Trophoblast cell (in vitro differentiated cells and primary cell): ENCODE measurements at regions not wholly inside any gene's neighbourhood (a gene's known extent, or its start where the extent isn't known, plus 50 kb on each side); places are given as distances from the start of the nearest gene placed in this dataset.

Experiments
- DNase-seq, 2 donors: peaks; one replicate each; pipeline ENCODE4 v3.0.0-alpha.2; 2016
- H2AFZ ChIP-seq: 2 replicates; pipeline ENCODE4 v1.6.1; 2013; ENCODE audit warnings: low read length, moderate library complexity, mild to moderate bottlenecking; ENCODE audit not compliant: insufficient read depth, poor library complexity
- H2AK5ac ChIP-seq: 2 replicates; pipeline ENCODE4 v1.6.1; 2013; ENCODE audit warnings: mild to moderate bottlenecking, low read length
- H2BK120ac ChIP-seq: 2 replicates; pipeline ENCODE4 v1.6.1; 2013; ENCODE audit warnings: low read length, mild to moderate bottlenecking, moderate library complexity; ENCODE audit not compliant: insufficient read depth, poor library complexity
- H2BK12ac ChIP-seq: 2 replicates; pipeline ENCODE4 v1.6.1; 2013; ENCODE audit warnings: mild to moderate bottlenecking, low read length, moderate library complexity
- H2BK5ac ChIP-seq: 2 replicates; pipeline ENCODE4 v1.6.1; 2013; ENCODE audit warnings: low read length, low read depth, moderate library complexity, mild to moderate bottlenecking; ENCODE audit not compliant: poor library complexity
- H3K14ac ChIP-seq: 2 replicates; pipeline ENCODE4 v1.6.1; 2013; ENCODE audit warnings: mild to moderate bottlenecking, low read length
- H3K18ac ChIP-seq: 2 replicates; pipeline ENCODE4 v1.6.1; 2013; ENCODE audit warnings: mild to moderate bottlenecking, low read length
- H3K23ac ChIP-seq: 2 replicates; pipeline ENCODE4 v1.6.1; 2013; ENCODE audit warnings: low read length
- H3K27ac ChIP-seq: 2 replicates; pipeline ENCODE4 v1.5.1; 2013; ENCODE audit warnings: low read depth, mild to moderate bottlenecking, inconsistent platforms, low read length, moderate library complexity
- H3K27me3 ChIP-seq: 2 replicates; pipeline ENCODE4 v1.6.1; 2013; ENCODE audit warnings: inconsistent platforms, mild to moderate bottlenecking, low read length, moderate library complexity; ENCODE audit not compliant: insufficient read depth
- H3K36me3 ChIP-seq, 2 experiments: 1 replicate in 1 of 2; 2 replicates in 1 of 2; pipeline ENCODE4 v1.6.1; 2013; ENCODE audit warnings: low read length in 2 of 2, mild to moderate bottlenecking in 2 of 2, moderate library complexity in 1 of 2; ENCODE audit not compliant: insufficient read depth in 2 of 2, control insufficient read depth in 1 of 2
- H3K4ac ChIP-seq: 2 replicates; pipeline ENCODE4 v1.6.1; 2013; ENCODE audit warnings: low read depth, mild to moderate bottlenecking, low read length, moderate library complexity
- H3K4me1 ChIP-seq, 2 experiments: 1 replicate in 1 of 2; 2 replicates in 1 of 2; pipeline ENCODE4 v1.6.1; 2013; ENCODE audit warnings: low read length in 2 of 2, mild to moderate bottlenecking in 2 of 2, moderate library complexity in 1 of 2; ENCODE audit not compliant: insufficient read depth in 2 of 2, control insufficient read depth in 1 of 2
- H3K4me2 ChIP-seq: 2 replicates; pipeline ENCODE4 v1.6.1; 2013; ENCODE audit warnings: inconsistent platforms, mild to moderate bottlenecking, low read length, moderate library complexity
- H3K4me3 ChIP-seq: 2 replicates; pipeline ENCODE4 v1.5.1; 2013; ENCODE audit warnings: mild to moderate bottlenecking, low read depth, low read length, inconsistent platforms
- H3K79me1 ChIP-seq: one replicate; pipeline ENCODE4 v1.6.1; 2013; ENCODE audit warnings: low read length
- H3K79me2 ChIP-seq: 2 replicates; pipeline ENCODE4 v1.6.1; 2013; ENCODE audit warnings: low read length, mild to moderate bottlenecking; ENCODE audit not compliant: control insufficient read depth, insufficient read depth, poor library complexity
- H3K9ac ChIP-seq: 2 replicates; pipeline ENCODE4 v1.6.1; 2013; ENCODE audit warnings: mild to moderate bottlenecking, low read length
- H3K9me3 ChIP-seq: 2 replicates; pipeline ENCODE4 v1.6.1; 2013; ENCODE audit warnings: low read depth, mild to moderate bottlenecking, control low read depth, inconsistent platforms, low read length; ENCODE audit not compliant: insufficient read depth
- H4K12ac ChIP-seq: 2 replicates; pipeline ENCODE4 v1.6.1; 2013; ENCODE audit warnings: low read depth, mild to moderate bottlenecking, low read length, moderate library complexity
- H4K8ac ChIP-seq: 2 replicates; pipeline ENCODE4 v1.6.1; 2013; ENCODE audit warnings: low read depth, mild to moderate bottlenecking, low read length, moderate library complexity
- H4K91ac ChIP-seq: one replicate; pipeline ENCODE4 v1.6.1; 2013; ENCODE audit warnings: low read depth, mild to moderate bottlenecking, low read length, moderate library complexity
- WGBS: extraction: QIAGEN DNeasy Blood & Tissue Kit; methylation state at CpG from one replicate; pipeline ENCODE4 v1.1.7; 2013; ENCODE audit warnings: missing lambda C conversion rate; ENCODE audit not compliant: insufficient read length, insufficient coverage; ENCODE audit errors: extremely low coverage; 5-methylcytosine and 5-hydroxymethylcytosine counted together

DNA sequence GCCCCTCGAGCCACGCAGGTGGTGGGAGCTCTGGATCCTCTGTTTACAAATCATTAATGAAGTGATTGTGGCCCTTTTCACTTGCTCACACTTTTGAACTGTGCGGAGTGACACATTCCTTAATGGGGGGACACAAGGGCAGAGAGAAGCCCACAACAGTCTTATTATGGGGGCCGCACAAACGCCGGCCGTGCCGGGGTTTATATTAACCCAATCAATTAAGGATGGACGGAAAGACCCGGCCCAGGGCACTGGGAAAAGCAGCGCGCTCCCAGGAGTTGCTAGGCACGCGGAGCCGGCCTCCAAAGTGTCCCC lies 634.8 kb downstream of the IRX1 start:
- Histone ChIP-seq H4K12ac (no peak overlapping the region), H3K36me3 (no peaks in the 10 kb centered on the region), H3K23ac (no peak overlapping the region), H3K27ac (no peak overlapping the region), H3K4me3 (no peak overlapping the region), H2BK120ac (no peak overlapping the region), H4K91ac (no peak overlapping the region), H3K4ac (no peak overlapping the region), H3K9me3 (peaks cover 2% of the 10 kb centered on the region), H3K4me1 (no peaks in the 10 kb centered on the region), H3K79me1 (no peaks in the 10 kb centered on the region), H3K4me2 (no peak overlapping the region), H3K9ac (no peak overlapping the region), H3K14ac (no peak overlapping the region), H2AFZ (no peak overlapping the region), H3K27me3 (no peaks in the 10 kb centered on the region), H2BK5ac (no peak overlapping the region), H3K79me2 (no peaks in the 10 kb centered on the region), H3K18ac (no peak overlapping the region), H4K8ac (no peak overlapping the region), H2BK12ac (no peak overlapping the region), H2AK5ac (no peak overlapping the region)
- no peak for DNase-seq
- no CpG with 5 or more reads among the region's 15 CpGs for WGBS

DNA sequence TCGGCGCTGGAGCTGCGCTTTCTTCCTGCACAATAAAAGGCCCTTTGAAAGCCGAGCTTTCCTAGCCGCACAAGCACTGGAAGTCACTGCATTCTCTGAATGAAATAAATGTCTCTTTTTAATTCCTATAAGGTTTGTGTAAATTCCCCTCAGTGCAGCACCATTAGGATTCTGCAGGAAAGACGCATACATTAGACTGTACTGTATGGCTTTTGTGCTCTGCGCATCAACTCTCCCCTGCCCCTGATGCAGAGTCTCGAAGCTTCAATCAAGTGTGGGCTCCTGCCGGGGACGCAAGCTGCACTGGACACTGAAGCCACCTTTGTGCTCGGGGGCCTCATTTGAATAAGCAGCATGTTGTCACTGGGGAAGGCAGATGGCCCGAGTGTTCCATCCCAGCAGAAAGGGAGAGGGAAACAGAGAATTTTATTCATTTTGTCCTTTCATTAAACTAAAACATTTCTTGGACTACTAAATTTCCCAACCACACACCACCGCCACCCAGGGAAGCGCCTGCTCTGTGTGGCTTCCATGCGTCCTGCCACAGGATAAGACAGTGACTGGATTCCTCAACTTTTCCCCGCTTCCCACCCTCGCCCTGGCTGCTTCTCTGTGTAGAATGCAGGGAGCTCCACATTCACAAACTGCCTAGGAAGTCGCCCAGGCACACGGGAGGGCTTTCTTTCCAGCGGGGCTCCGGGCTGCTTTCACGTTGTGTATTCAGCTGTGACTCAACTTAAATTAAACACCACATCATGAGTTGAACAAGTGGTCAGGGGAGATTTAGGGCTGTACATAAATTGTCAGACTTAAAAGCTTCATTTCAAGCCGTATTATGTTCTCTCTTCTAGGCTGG lies 635.4 kb downstream of the IRX1 start:
- no peak overlapping the region for H4K12ac ChIP-seq
- H3K4me1 ChIP-seq, result no peaks in the 10 kb centered on the region
- no peak overlapping the region for H3K4ac ChIP-seq
- H3K79me2 ChIP-seq, result no peaks in the 10 kb centered on the region
- no peak overlapping the region for H3K4me3 ChIP-seq
- no peak overlapping the region for H3K14ac ChIP-seq
- no peak overlapping the region for H3K23ac ChIP-seq
- H2BK5ac ChIP-seq, result no peak overlapping the region
- no peak overlapping the region for H2AK5ac ChIP-seq
- no CpG with 5 or more reads among the region's 23 CpGs for WGBS
- H2AFZ ChIP-seq, result no peak overlapping the region
- no peak overlapping the region for H3K4me2 ChIP-seq
- no peaks in the 10 kb centered on the region for H3K79me1 ChIP-seq
- DNase-seq, result no peak
- peaks cover 2% of the 10 kb centered on the region for H3K9me3 ChIP-seq
- no peak overlapping the region for H4K91ac ChIP-seq
- no peak overlapping the region for H3K18ac ChIP-seq
- H3K27me3 ChIP-seq, result no peaks in the 10 kb centered on the region
- no peaks in the 10 kb centered on the region for H3K36me3 ChIP-seq
- H4K8ac ChIP-seq, result no peak overlapping the region
- no peak overlapping the region for H3K9ac ChIP-seq
- H2BK120ac ChIP-seq, result no peak overlapping the region
- no peak overlapping the region for H3K27ac ChIP-seq
- no peak overlapping the region for H2BK12ac ChIP-seq

DNA sequence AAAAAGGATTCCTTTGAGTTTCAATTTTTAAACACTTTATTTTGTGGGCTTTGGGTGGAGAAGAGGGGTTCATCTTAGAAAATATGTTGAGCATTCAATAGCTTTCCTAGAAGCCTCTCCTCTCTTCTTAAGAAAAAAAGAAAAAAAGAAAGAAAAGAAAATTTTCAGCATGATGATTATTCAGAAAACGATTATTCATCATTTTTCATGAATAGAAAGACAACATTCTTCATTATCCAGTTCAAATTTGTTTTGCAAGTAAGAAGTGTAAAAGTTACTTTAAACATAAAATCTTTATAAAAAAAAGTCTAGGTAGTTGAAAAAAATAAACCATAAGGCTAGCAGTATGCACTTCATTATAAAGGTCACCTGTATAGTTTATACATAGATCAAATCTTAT lies 636.5 kb downstream of the IRX1 start:
- H3K79me2 ChIP-seq, result no peaks in the 10 kb centered on the region
- WGBS, result no CpG with 5 or more reads among the region's 1 CpG

DNA sequence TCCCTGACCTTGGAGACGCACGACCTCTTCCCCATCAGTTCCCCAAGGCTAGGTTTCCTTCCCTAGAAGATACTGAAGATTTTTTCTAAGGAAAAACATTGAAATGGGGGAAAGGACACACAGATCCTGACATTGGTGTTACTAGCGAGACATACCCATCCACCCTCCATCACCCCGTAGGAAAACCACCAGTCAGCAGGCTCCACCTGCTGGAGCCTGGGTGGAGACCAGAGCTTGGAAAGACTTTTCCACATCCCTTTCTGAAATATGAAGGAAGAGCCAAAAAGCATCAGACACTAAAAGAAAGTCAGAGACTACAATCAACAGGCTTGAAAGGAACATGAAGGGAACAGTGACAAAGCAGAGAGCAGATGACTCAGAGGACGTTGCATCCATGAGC lies 638.0 kb downstream of the IRX1 start:
- Histone ChIP-seq H4K8ac (no peak overlapping the region), H3K36me3 (no peaks in the 10 kb centered on the region), H3K14ac (no peak overlapping the region), H3K27ac (no peak overlapping the region), H4K91ac (no peak overlapping the region), H2BK120ac (no peak overlapping the region), H3K4me1 (no peaks in the 10 kb centered on the region), H3K79me2 (no peaks in the 10 kb centered on the region), H3K4ac (no peak overlapping the region), H3K79me1 (no peaks in the 10 kb centered on the region), H2AK5ac (no peak overlapping the region), H3K9me3 (no peaks in the 10 kb centered on the region), H2BK5ac (no peak overlapping the region), H2BK12ac (no peak overlapping the region), H3K4me2 (no peak overlapping the region), H3K4me3 (no peak overlapping the region), H3K18ac (no peak overlapping the region), H3K27me3 (no peaks in the 10 kb centered on the region), H3K23ac (no peak overlapping the region), H4K12ac (no peak overlapping the region), H3K9ac (no peak overlapping the region), H2AFZ (no peak overlapping the region)
- DNase-seq, result no peak
- no CpG with 5 or more reads among the region's 5 CpGs for WGBS

More for the DNA sequence above, 636.5 kb downstream of the IRX1 start:
- Histone ChIP-seq H4K12ac (no peak overlapping the region), H3K23ac (no peak overlapping the region), H3K14ac (no peak overlapping the region), H2BK5ac (no peak overlapping the region), H4K91ac (no peak overlapping the region), H4K8ac (no peak overlapping the region), H3K36me3 (no peaks in the 10 kb centered on the region), H3K27me3 (no peaks in the 10 kb centered on the region), H3K9me3 (no peaks in the 10 kb centered on the region), H2BK120ac (no peak overlapping the region), H3K27ac (no peak overlapping the region), H3K18ac (no peak overlapping the region), H3K4ac (no peak overlapping the region), H3K4me2 (no peak overlapping the region), H2AFZ (no peak overlapping the region), H2AK5ac (no peak overlapping the region), H2BK12ac (no peak overlapping the region), H3K4me1 (no peaks in the 10 kb centered on the region), H3K4me3 (no peak overlapping the region), H3K79me1 (no peaks in the 10 kb centered on the region), H3K9ac (no peak overlapping the region)
- no peak for DNase-seq
